ENCODE measurements at regions not wholly inside any gene's neighbourhood (a gene's known extent, or its start where the extent isn't known, plus 50 kb on each side); places are given as distances from the start of the nearest gene placed in this dataset.

DNA sequence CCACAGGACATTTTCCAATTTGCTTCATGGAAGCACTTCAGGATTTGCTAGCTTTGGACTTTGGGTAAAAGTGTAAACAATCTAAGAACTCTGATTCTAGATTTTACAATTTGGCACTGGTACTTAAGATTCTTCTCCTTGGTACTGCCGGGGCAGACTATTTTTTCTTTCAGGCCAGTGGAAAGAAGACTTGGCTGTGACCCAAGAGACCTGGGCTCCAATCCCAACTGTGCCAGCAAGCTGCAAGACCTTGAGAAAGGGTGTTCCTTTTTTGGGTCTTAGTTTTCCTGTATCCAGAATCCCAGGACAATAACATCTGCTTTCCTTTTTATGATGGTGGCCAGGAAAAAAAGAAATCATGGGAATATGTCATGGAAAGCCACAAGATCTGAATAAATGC lies 148.1 kb upstream of the CRY1 start:
- H3K9ac ChIP-seq (ENCODE audit: insufficient read depth, low read length), result no peak overlapping the region

DNA sequence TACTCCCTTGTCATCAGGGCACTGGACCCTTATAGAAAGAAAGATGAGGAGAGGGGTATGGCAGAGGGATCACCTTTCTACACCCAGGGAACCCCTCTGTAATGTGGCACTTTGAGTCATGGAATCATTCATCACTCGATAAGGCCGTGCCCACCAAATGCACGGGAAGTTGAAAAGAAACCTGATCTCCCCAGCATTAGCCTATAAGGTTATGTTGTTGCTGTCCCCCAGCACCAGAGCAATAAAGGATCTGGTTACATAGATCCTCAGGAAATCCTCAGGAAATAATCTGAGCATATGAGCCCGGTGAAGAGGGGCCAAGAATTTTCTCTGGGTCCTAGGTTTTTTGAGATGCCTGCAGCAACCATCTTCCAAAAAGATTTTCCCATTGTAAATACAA lies 148.8 kb upstream of the CRY1 start:
- Histone ChIP-seq H4K20me1 (ENCODE audit: control insufficient read depth, extremely low read depth, insufficient read depth, low read length) (no peaks in the 10 kb centered on the region), H3K4me3 (replicated peaks in 1 of 4; ENCODE audit: control extremely low read depth in 1 of 4, insufficient read depth in 1 of 4, low read depth in 3 of 4, low read length in 4 of 4) (no peak overlapping the region), H3K27me3 (ENCODE audit: control insufficient read depth, insufficient read depth, low read length) (no peaks in the 10 kb centered on the region), H3K9ac (ENCODE audit: insufficient read depth, low read length) (no peak overlapping the region), H3K4me2 (ENCODE audit: extremely low read depth, insufficient read depth, low read length) (no peak overlapping the region), H3K79me2 (ENCODE audit: control insufficient read depth, insufficient read depth, low read length) (no peaks in the 10 kb centered on the region), H3K9me3 (ENCODE audit: control insufficient read depth, insufficient read depth, low read depth, low read length) (no peaks in the 10 kb centered on the region), H3K27ac (ENCODE audit: insufficient read depth, low read length) (no peak overlapping the region), H3K4me1 (ENCODE audit: control insufficient read depth, extremely low read depth, insufficient read depth, low read length) (no peaks in the 10 kb centered on the region), H3K36me3 (ENCODE audit: control insufficient read depth, insufficient read depth, low read length) (no peaks in the 10 kb centered on the region), H2AFZ (ENCODE audit: low read length) (no peak overlapping the region)
- TF ChIP-seq EZH2 (IDR thresholded peaks at IDR 0.05; ENCODE audit: low read length, missing control alignments) (no peak), CTCF (conservative IDR thresholded peaks at IDR 0.05 in 1 of 2, IDR thresholded peaks at IDR 0.05 in 1 of 2; ENCODE audit: low read depth in 1 of 2, low read length in 2 of 2) (no peak)
- peak in 1 of 2 donors; percentile 22 for DNase-seq (ENCODE audit: low read depth in 2 of 2)

More for the DNA sequence above, 148.1 kb upstream of the CRY1 start:
- no peak overlapping the region for H2AFZ ChIP-seq (ENCODE audit: low read length)
- no peak for DNase-seq (ENCODE audit: low read depth in 2 of 2)
- no peaks in the 10 kb centered on the region for H3K79me2 ChIP-seq (ENCODE audit: control insufficient read depth, insufficient read depth, low read length)
- H3K9me3 ChIP-seq (ENCODE audit: control insufficient read depth, insufficient read depth, low read depth, low read length), result no peaks in the 10 kb centered on the region
- no peaks in the 10 kb centered on the region for H3K4me1 ChIP-seq (ENCODE audit: control insufficient read depth, extremely low read depth, insufficient read depth, low read length)
- no peaks in the 10 kb centered on the region for H3K36me3 ChIP-seq (ENCODE audit: control insufficient read depth, insufficient read depth, low read length)
- no peaks in the 10 kb centered on the region for H4K20me1 ChIP-seq (ENCODE audit: control insufficient read depth, extremely low read depth, insufficient read depth, low read length)
- no peaks in the 10 kb centered on the region for H3K27me3 ChIP-seq (ENCODE audit: control insufficient read depth, insufficient read depth, low read length)
- TF ChIP-seq CTCF (conservative IDR thresholded peaks at IDR 0.05 in 1 of 2, IDR thresholded peaks at IDR 0.05 in 1 of 2; ENCODE audit: low read depth in 1 of 2, low read length in 2 of 2) (no peak), EZH2 (IDR thresholded peaks at IDR 0.05; ENCODE audit: low read length, missing control alignments) (no peak)
- no peak overlapping the region for H3K4me2 ChIP-seq (ENCODE audit: extremely low read depth, insufficient read depth, low read length)
- H3K27ac ChIP-seq (ENCODE audit: insufficient read depth, low read length), result no peak overlapping the region
- no peak overlapping the region for H3K4me3 ChIP-seq (replicated peaks in 1 of 4; ENCODE audit: control extremely low read depth in 1 of 4, insufficient read depth in 1 of 4, low read depth in 3 of 4, low read length in 4 of 4)

GRCh38 chr12:107243341-107243740 lies 150.0 kb upstream of the CRY1 start:
- no peaks in the 10 kb centered on the region for H3K4me1 ChIP-seq (ENCODE audit: control insufficient read depth, extremely low read depth, insufficient read depth, low read length)
- TF ChIP-seq EZH2 (IDR thresholded peaks at IDR 0.05; ENCODE audit: low read length, missing control alignments), result no peak
- no peak for TF ChIP-seq CTCF (conservative IDR thresholded peaks at IDR 0.05 in 1 of 2, IDR thresholded peaks at IDR 0.05 in 1 of 2; ENCODE audit: low read depth in 1 of 2, low read length in 2 of 2)
- H2AFZ ChIP-seq (ENCODE audit: low read length), result no peak overlapping the region
- no peak overlapping the region for H3K4me3 ChIP-seq (replicated peaks in 1 of 4; ENCODE audit: control extremely low read depth in 1 of 4, insufficient read depth in 1 of 4, low read depth in 3 of 4, low read length in 4 of 4)
- no peaks in the 10 kb centered on the region for H3K79me2 ChIP-seq (ENCODE audit: control insufficient read depth, insufficient read depth, low read length)
- H4K20me1 ChIP-seq (ENCODE audit: control insufficient read depth, extremely low read depth, insufficient read depth, low read length), result no peaks in the 10 kb centered on the region
- no peak overlapping the region for H3K27ac ChIP-seq (ENCODE audit: insufficient read depth, low read length)
- DNase-seq (ENCODE audit: low read depth in 2 of 2), result no peak
- no peak overlapping the region for H3K4me2 ChIP-seq (ENCODE audit: extremely low read depth, insufficient read depth, low read length)
- H3K27me3 ChIP-seq (ENCODE audit: control insufficient read depth, insufficient read depth, low read length), result no peaks in the 10 kb centered on the region
- H3K9ac ChIP-seq (ENCODE audit: insufficient read depth, low read length), result no peak overlapping the region
- H3K9me3 ChIP-seq (ENCODE audit: control insufficient read depth, insufficient read depth, low read depth, low read length), result no peaks in the 10 kb centered on the region
- no peaks in the 10 kb centered on the region for H3K36me3 ChIP-seq (ENCODE audit: control insufficient read depth, insufficient read depth, low read length)

Measured in fibroblast of lung (primary cell).